GM10248 (cell line): ENCODE measurements at regions not wholly inside any gene's neighbourhood (a gene's known extent, or its start where the extent isn't known, plus 50 kb on each side); places are given as distances from the start of the nearest gene placed in this dataset.

ENCODE experiments used
- CTCF ChIA-PET: fragments of 300-600 bp; sonication (Branson Sonifier 250); formaldehyde crosslinking; extraction: SDS; loops from one replicate; lab custom pipeline; 2021; ENCODE audit warnings: antibody characterized with exemption; lab: Yijun Ruan, JAX
- POLR2A ChIA-PET: fragments of 350-650 bp; sonication (Branson Sonifier 250); formaldehyde crosslinking; extraction: SDS; loops from one replicate; lab custom pipeline; 2020; ENCODE audit warnings: antibody characterized with exemption; lab: Yijun Ruan, JAX
- DNase-seq: peaks from one replicate; pipeline ENCODE4 v3.0.0; 2012; ENCODE audit errors: extremely low spot score
- CTCF ChIP-seq: IDR thresholded peaks from 2 replicates; pipeline ENCODE4 v1.5.1; 2012; ENCODE audit warnings: mild to moderate bottlenecking, low read depth; ENCODE audit errors: extremely low read depth, missing control alignments, control extremely low read depth

- CTCF ChIA-PET, result interaction anchor here (1.0 to 2.2 kb wide), 5 partner anchors 10 to 172 kb away, joined by 3 to 8 read pairs (median 4); no protein-coding TSS in a partner anchor
- DNase-seq, result peak; percentile 33
- POLR2A ChIA-PET, result no interaction called here
- peak; percentile 41 for TF ChIP-seq CTCF
These were observed 506.8 kb upstream of the CAMK1G start for GRCh38 chr1:209076688-209077087.

GRCh38 chr1:209080170-209080781, 503.2 kb upstream of the CAMK1G start:
- ChIA-PET POLR2A (no interaction called here), CTCF (interaction anchor here (1.3 to 1.8 kb wide), 2 partner anchors 10 to 17 kb away, joined by 3 to 7 read pairs; no protein-coding TSS in a partner anchor)
- no peak for TF ChIP-seq CTCF
- DNase-seq, result no peak

GRCh38 chr1:209086486-209087192, 496.9 kb upstream of the CAMK1G start:
- CTCF ChIA-PET, result interaction anchor here (0.8 to 1.4 kb wide), 4 partner anchors 9 to 26 kb away, joined by 3 to 6 read pairs (median 3); no protein-coding TSS in a partner anchor
- no peak for TF ChIP-seq CTCF
- DNase-seq, result peak; percentile 48
- POLR2A ChIA-PET, result interaction anchor here (0.5 kb wide), 1 partner anchor 48 kb away, joined by 9 read pairs; no protein-coding TSS in a partner anchor

GRCh38 chr1:209094384-209094783, 489.1 kb upstream of the CAMK1G start:
- ChIA-PET CTCF (interaction anchor here (1.1 to 2.0 kb wide), 3 partner anchors 9 to 17 kb away, joined by 3 to 5 read pairs (median 3); no protein-coding TSS in a partner anchor), POLR2A (no interaction called here)
- no peak for TF ChIP-seq CTCF
- no peak for DNase-seq

- ChIA-PET CTCF (interaction anchor here (1.9 kb wide), 1 partner anchor 15 kb away, joined by 7 read pairs; no protein-coding TSS in a partner anchor), POLR2A (no interaction called here)
- DNase-seq, result no peak
- TF ChIP-seq CTCF, result no peak
These were observed 487.6 kb upstream of the CAMK1G start for GRCh38 chr1:209095627-209096595.
